ENCODE measurements at regions not wholly inside any gene's neighbourhood (a gene's known extent, or its start where the extent isn't known, plus 50 kb on each side); places are given as distances from the start of the nearest gene placed in this dataset.

GRCh38 chr2:122168799-122169198, 413.3 kb downstream of the TSN start:
- Mint-ChIP-seq H3K27me3 (ENCODE audit: low read depth) (peaks cover 4% of the 10 kb centered on the region), H3K4me3 (ENCODE audit: unreplicated experiment) (no peak overlapping the region), H3K36me3 (ENCODE audit: low read depth) (no peaks in the 10 kb centered on the region), H3K9me3 (ENCODE audit: low read depth) (no peaks in the 10 kb centered on the region), H3K4me1 (ENCODE audit: low read depth) (no peaks in the 10 kb centered on the region), H3K27ac (ENCODE audit: unreplicated experiment) (no peak overlapping the region)
- TF ChIP-seq CTCF (IDR thresholded peaks at IDR 0.05), result peak; percentile 45
- no peak for DNase-seq (ENCODE audit: low spot score)

- no peaks in the 10 kb centered on the region for H3K9me3 Mint-ChIP-seq (ENCODE audit: low read depth)
- no peak overlapping the region for H3K4me3 Mint-ChIP-seq (ENCODE audit: unreplicated experiment)
- H3K36me3 Mint-ChIP-seq (ENCODE audit: low read depth), result no peaks in the 10 kb centered on the region
- DNase-seq (ENCODE audit: low spot score), result no peak
- H3K27me3 Mint-ChIP-seq (ENCODE audit: low read depth), result peaks cover 4% of the 10 kb centered on the region
- no peaks in the 10 kb centered on the region for H3K4me1 Mint-ChIP-seq (ENCODE audit: low read depth)
- H3K27ac Mint-ChIP-seq (ENCODE audit: unreplicated experiment), result no peak overlapping the region
- no peak for TF ChIP-seq CTCF (IDR thresholded peaks at IDR 0.05)
These were observed 417.4 kb downstream of the TSN start for GRCh38 chr2:122172812-122173211.

GRCh38 chr2:122174061-122174460, 418.6 kb downstream of the TSN start:
- no peak for TF ChIP-seq CTCF (IDR thresholded peaks at IDR 0.05)
- no peak overlapping the region for H3K27ac Mint-ChIP-seq (ENCODE audit: unreplicated experiment)
- H3K9me3 Mint-ChIP-seq (ENCODE audit: low read depth), result no peaks in the 10 kb centered on the region
- DNase-seq (ENCODE audit: low spot score), result no peak
- H3K27me3 Mint-ChIP-seq (ENCODE audit: low read depth), result peaks cover 4% of the 10 kb centered on the region
- no peak overlapping the region for H3K4me3 Mint-ChIP-seq (ENCODE audit: unreplicated experiment)
- no peaks in the 10 kb centered on the region for H3K4me1 Mint-ChIP-seq (ENCODE audit: low read depth)
- no peaks in the 10 kb centered on the region for H3K36me3 Mint-ChIP-seq (ENCODE audit: low read depth)

GRCh38 chr2:122179492-122180165, 424.2 kb downstream of the TSN start:
- Mint-ChIP-seq H3K4me3 (ENCODE audit: unreplicated experiment) (no peak overlapping the region), H3K27ac (ENCODE audit: unreplicated experiment) (no peak overlapping the region), H3K27me3 (ENCODE audit: low read depth) (no peaks in the 10 kb centered on the region), H3K36me3 (ENCODE audit: low read depth) (no peaks in the 10 kb centered on the region), H3K9me3 (ENCODE audit: low read depth) (peaks cover 17% of the 10 kb centered on the region), H3K4me1 (ENCODE audit: low read depth) (no peaks in the 10 kb centered on the region)
- no peak for DNase-seq (ENCODE audit: low spot score)
- no peak for TF ChIP-seq CTCF (IDR thresholded peaks at IDR 0.05)

GRCh38 chr2:122180972-122181371, 425.5 kb downstream of the TSN start:
- no peaks in the 10 kb centered on the region for H3K4me1 Mint-ChIP-seq (ENCODE audit: low read depth)
- no peak overlapping the region for H3K4me3 Mint-ChIP-seq (ENCODE audit: unreplicated experiment)
- no peaks in the 10 kb centered on the region for H3K27me3 Mint-ChIP-seq (ENCODE audit: low read depth)
- no peaks in the 10 kb centered on the region for H3K36me3 Mint-ChIP-seq (ENCODE audit: low read depth)
- TF ChIP-seq CTCF (IDR thresholded peaks at IDR 0.05), result no peak
- no peak for DNase-seq (ENCODE audit: low spot score)
- no peak overlapping the region for H3K27ac Mint-ChIP-seq (ENCODE audit: unreplicated experiment)
- H3K9me3 Mint-ChIP-seq (ENCODE audit: low read depth), result peaks cover 17% of the 10 kb centered on the region

Measured in chondrocyte (in vitro differentiated cells).